Panc1 (cell line): ENCODE measurements at regions not wholly inside any gene's neighbourhood (a gene's known extent, or its start where the extent isn't known, plus 50 kb on each side); places are given as distances from the start of the nearest gene placed in this dataset.

ENCODE experiments used
- ATAC-seq: fragments of 200-7000 bp; cut with Tn5 transposase; 2 replicates; pipeline ENCODE4 v1.9.1; 2020; ENCODE audit warnings: mild to moderate bottlenecking, moderate library complexity
- BruUV-seq: library from RNA; stranded (reverse); fragments of 400-500 nt; replicated peaks from 2 replicates; lab custom pipeline; 2021; lab: Mats Ljungman, UMichigan
- CTCF ChIA-PET: fragments of 300-600 bp; sonication (Branson Sonifier 250); formaldehyde crosslinking; loops from one replicate; lab custom pipeline; 2022; ENCODE audit warnings: antibody characterized with exemption; lab: Charles Lee
- POLR2A ChIA-PET: fragments of 300-600 bp; sonication (Branson Sonifier 250); formaldehyde crosslinking; loops from one replicate; lab custom pipeline; 2022; ENCODE audit warnings: antibody characterized with exemption; lab: Charles Lee
- DNase-seq: peaks from one replicate; pipeline ENCODE4 v3.0.0-alpha.2; 2010; ENCODE audit warnings: low read depth, low spot score
- H3K27ac ChIP-seq: 2 replicates; pipeline ENCODE4 v1.5.1; 2011; ENCODE audit warnings: mild to moderate bottlenecking, low read length, inconsistent platforms
- H3K27me3 ChIP-seq: fragments of 200-500 bp; sonication (Bioruptor generic); 2 replicates; pipeline ENCODE4 v1.6.0; 2014; ENCODE audit warnings: low read length, inconsistent platforms; ENCODE audit not compliant: control insufficient read depth, insufficient read depth
- H3K36me3 ChIP-seq: fragments of 200-500 bp; sonication (Bioruptor generic); 2 replicates; pipeline ENCODE4 v1.5.1; 2014; ENCODE audit warnings: inconsistent platforms, mild to moderate bottlenecking, low read length, moderate library complexity; ENCODE audit not compliant: control insufficient read depth, insufficient read depth
- H3K4me1 ChIP-seq: 2 replicates; pipeline ENCODE4 v1.5.1; 2011; ENCODE audit warnings: inconsistent platforms, mild to moderate bottlenecking, low read length, moderate library complexity; ENCODE audit not compliant: control insufficient read depth, insufficient read depth
- H3K4me3 ChIP-seq, 2 experiments: 2 replicates each; pipeline ENCODE4 v1.5.1; 2011 to 2012; ENCODE audit warnings: low read depth in 2 of 2, low read length in 2 of 2, mild to moderate bottlenecking in 2 of 2, inconsistent platforms in 1 of 2, moderate library complexity in 1 of 2
- H3K9me3 ChIP-seq: fragments of 200-500 bp; sonication (Bioruptor generic); 2 replicates; pipeline ENCODE4 v1.5.1; 2014; ENCODE audit warnings: low read depth, mild to moderate bottlenecking, inconsistent platforms, low read length, moderate library complexity; ENCODE audit not compliant: control insufficient read depth, insufficient read depth
- CTCF ChIP-seq: fragments of 450-650 bp; IDR thresholded peaks from 2 replicates; pipeline ENCODE4 v1.5.1; 2017; ENCODE audit warnings: mild to moderate bottlenecking
- POLR2AphosphoS5 ChIP-seq: IDR thresholded peaks from 2 replicates; pipeline ENCODE4 v1.6.1; 2012; ENCODE audit warnings: mild to moderate bottlenecking, low read depth, low read length, moderate library complexity
- REST ChIP-seq, 2 experiments: IDR thresholded peaks; 2 replicates each; pipeline ENCODE4 v1.6.1; 2011 to 2012; ENCODE audit warnings: low read depth in 2 of 2, control low read depth in 1 of 2, low read length in 1 of 2, mild to moderate bottlenecking in 1 of 2, moderate library complexity in 1 of 2; ENCODE audit not compliant: insufficient read depth in 1 of 2
- SIN3A ChIP-seq: IDR thresholded peaks from 2 replicates; pipeline ENCODE4 v1.6.1; 2012; ENCODE audit warnings: low read depth, mild to moderate bottlenecking, low read length, moderate library complexity, borderline replicate concordance; ENCODE audit not compliant: insufficient read depth
- TCF7L2 ChIP-seq: IDR thresholded peaks from 2 replicates; pipeline ENCODE4 v1.6.1; 2011; ENCODE audit warnings: mild to moderate bottlenecking, low read depth, low read length, inconsistent platforms
- in situ Hi-C: cut with HindIII; loops from 2 replicates; pipeline ENCODE4 v1.10.0; 2016; ENCODE audit warnings: low sequenced_read_pairs, low pct_unique_long_range_greater_than_20kb
- intact Hi-C: fragments of 100-400 bp; cut with micrococcal nuclease; formaldehyde crosslinking; loops from one replicate; pipeline ENCODE4 v1.10.0; 2022; ENCODE audit not compliant: unreplicated experiment

GRCh38 chr1:22283596-22283995, 140.7 kb upstream of the WNT4 start:
- CTCF ChIA-PET, result no interaction called here

GRCh38 chr1:22284236-22284635, 141.3 kb upstream of the WNT4 start:
- no peaks in the 10 kb centered on the region for H3K36me3 ChIP-seq
- H3K4me1 ChIP-seq, result no peaks in the 10 kb centered on the region
- intact Hi-C loops, result no loop called here
- no TSS peak for BruUV-seq
- no peaks in the 10 kb centered on the region for H3K27me3 ChIP-seq
- ChIA-PET POLR2A (no interaction called here), CTCF (no interaction called here)
- no peak for TF ChIP-seq CTCF
- no peak for TF ChIP-seq REST (IDR thresholded peaks at IDR 0.05; ENCODE audit: insufficient read depth in 1 of 2, low read depth in 2 of 2, low read length in 1 of 2)
- no peak for TF ChIP-seq TCF7L2
- no peak for TF ChIP-seq POLR2AphosphoS5
- no peak for TF ChIP-seq SIN3A
- no peak overlapping the region for H3K27ac ChIP-seq
- H3K9me3 ChIP-seq, result no peaks in the 10 kb centered on the region
- no peak for ATAC-seq
- DNase-seq, result no peak
- no peak overlapping the region for H3K4me3 ChIP-seq
- in situ Hi-C loops, result no loop called here

More at GRCh38 chr1:22283596-22283995, 140.7 kb upstream of the WNT4 start:
- BruUV-seq, result no TSS peak
- no peaks in the 10 kb centered on the region for H3K4me1 ChIP-seq
- intact Hi-C loops, result no loop called here
- H3K36me3 ChIP-seq, result no peaks in the 10 kb centered on the region
- ATAC-seq (no peak), DNase-seq (no peak)
- no peaks in the 10 kb centered on the region for H3K27me3 ChIP-seq
- no peak overlapping the region for H3K27ac ChIP-seq
- no peak for TF ChIP-seq POLR2AphosphoS5
- TF ChIP-seq SIN3A, result no peak
- no peak for TF ChIP-seq CTCF
- TF ChIP-seq TCF7L2, result no peak
- TF ChIP-seq REST (IDR thresholded peaks at IDR 0.05; ENCODE audit: insufficient read depth in 1 of 2, low read depth in 2 of 2, low read length in 1 of 2), result no peak
- in situ Hi-C loops, result no loop called here
- no peak overlapping the region for H3K4me3 ChIP-seq
- POLR2A ChIA-PET, result no interaction called here
- no peaks in the 10 kb centered on the region for H3K9me3 ChIP-seq
